GM21737 (cell line): ENCODE measurements at regions not wholly inside any gene's neighbourhood (a gene's known extent, or its start where the extent isn't known, plus 50 kb on each side); places are given as distances from the start of the nearest gene placed in this dataset.

Experiments used
- ATAC-seq: cut with Tn5 transposase; IDR thresholded peaks from one replicate; pipeline ENCODE4 v1.9.1; 2021; ENCODE audit warnings: mild to moderate bottlenecking, moderate library complexity; ENCODE audit not compliant: unreplicated experiment

DNA sequence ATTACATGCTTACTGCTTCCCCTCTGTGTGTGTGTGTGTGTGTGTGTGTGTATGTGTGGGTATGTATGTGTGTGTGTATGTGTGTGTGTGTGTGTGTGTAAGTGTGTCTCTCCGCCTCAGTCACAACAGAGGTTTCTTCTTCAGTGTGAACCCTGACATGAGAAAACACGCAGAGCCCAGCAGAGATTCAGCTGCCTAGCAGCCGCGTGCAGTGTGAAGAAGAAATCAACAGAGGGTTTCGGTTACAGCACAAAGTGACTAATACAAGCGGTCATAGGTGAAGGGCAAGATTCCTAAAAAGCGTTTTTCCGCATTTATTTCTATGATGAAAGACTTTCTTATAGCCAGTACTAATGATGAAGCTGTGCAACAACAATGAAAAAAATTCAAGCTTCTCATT is 55.3 kb upstream of the ZFP42 start:
- ATAC-seq, result no peak

DNA sequence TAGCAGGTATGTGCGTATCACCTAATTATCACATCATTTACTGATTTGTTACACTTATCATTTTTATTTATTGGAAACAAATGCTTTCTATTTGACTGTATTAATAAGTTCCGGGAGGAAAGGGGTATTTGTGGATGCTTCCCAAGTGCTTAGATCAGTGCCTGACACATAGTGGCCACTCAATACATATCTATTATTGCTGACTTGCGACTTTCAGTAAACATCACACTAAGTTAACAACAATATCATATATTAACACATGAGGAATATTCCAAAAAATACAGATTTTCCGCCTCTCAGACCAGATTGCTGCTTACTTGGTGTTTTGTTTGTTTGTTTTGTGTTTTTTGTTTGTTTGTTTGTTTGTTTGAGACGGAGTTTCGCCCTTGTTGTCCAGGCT is 52.6 kb upstream of the ZFP42 start:
- no peak for ATAC-seq

DNA sequence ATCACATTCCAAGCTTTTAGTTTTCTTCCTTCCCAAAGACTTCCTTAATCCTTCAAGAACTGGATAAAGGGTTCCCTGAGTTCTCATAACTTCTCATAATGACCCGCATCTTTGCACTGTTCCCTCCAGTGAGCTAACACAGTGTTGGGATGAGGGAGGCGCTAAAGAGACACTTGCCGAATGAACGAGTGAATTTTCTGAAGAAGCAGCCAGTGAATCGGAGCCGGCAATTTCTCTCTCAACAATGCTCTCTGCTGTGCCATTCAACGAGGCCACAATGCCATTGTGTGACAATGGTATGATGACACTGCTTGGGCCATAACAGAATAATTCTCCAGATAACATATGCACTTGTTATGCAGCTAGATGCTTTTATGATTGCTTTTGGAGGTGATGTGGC is 51.4 kb upstream of the ZFP42 start:
- ATAC-seq, result no peak
